NCI-H446 (cell line): ENCODE measurements at regions not wholly inside any gene's neighbourhood (a gene's known extent, or its start where the extent isn't known, plus 50 kb on each side); places are given as distances from the start of the nearest gene placed in this dataset.
"Not testable (repeated sequence)": the region's sequence is repeated elsewhere in the genome, so short reads cannot be mapped to it uniquely, and the experiment has no call there.

ENCODE experiments used
- DNase-seq, 2 experiments: peaks; one replicate each; lab custom pipeline; 2025; lab: John Stamatoyannopoulos, UW

DNA sequence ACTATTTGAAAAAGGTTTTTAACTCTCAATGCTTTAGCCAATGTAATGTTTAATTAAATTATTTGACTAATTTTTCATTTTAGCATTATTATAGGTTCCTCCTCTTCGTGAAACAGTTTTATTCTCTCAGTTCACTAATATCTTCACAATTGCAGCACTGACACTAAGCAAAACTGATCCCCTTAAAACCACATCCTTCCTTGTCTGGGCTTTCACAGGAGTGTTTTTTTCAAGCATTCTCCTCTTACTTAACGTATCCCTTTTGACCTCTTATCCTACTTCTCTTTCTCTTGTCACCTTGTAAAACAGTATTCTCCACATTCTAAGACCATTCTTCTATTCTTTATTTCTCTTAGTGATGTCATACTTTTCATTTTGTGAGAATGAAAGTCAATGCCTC, 112.8 kb downstream of the DSC3 start:
- DNase-seq, result no peak

DNA sequence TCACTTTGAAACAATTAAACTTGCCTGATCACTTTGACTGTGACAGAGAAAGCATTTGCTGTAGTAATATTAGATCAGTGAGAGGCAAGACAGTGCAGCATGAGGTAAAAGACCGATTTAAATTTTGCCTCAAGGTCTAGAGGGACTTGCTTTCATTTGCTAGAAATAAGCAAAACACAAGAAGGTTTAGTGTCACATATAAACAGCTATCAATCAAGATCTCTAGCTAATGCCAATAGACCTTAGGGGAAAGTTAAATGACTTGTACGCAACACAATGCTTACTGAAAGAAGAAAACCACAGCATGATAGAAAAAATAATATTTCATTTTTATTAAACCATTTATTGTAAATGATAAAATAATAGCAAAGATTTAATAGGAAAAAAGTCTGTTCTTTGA, 113.5 kb downstream of the DSC3 start:
- no peak for DNase-seq

DNA sequence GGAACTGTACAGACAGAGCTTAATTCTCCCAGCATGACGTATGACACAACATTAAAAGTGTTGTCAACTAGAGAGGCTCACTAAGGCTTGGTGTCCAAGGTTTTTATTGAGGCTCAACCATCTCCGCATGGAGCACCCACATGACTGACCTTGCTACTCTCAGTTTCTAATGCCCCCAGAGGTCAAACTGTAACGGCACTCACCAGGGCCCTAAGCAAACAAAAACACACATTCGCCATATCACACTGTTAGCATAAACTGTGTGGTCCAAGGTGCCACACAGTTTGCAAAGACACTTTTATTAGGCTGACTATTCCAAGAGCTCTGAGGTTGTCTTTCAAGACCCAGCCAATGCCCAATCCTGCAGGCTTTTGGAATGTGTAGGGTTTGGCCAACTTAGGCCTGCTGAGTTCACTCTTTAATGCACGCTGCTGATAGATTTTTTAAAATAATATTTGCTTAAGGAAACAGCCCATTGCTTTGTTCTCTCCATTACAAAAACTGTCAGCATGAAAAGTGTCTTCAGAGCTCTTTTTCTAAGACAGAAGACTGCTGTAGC, 114.9 kb downstream of the DSC3 start:
- no peak for DNase-seq

DNA sequence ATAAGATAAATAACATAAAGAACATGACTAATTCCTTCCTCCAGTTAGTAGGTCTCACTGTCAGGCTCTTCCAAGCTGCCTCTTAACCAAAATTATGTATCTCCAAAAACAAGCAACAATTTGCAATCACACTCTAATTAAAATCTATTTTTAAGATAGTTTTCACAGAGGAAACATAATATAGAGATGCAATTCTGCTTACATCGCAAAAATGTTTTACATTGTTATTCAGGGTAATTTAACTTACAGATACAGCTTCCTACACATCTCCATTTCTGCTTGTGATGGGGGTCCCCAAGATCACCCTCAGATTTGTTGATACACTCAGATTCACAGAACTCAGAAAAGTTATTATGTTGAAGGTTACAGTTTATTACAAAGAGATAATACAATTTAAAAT, 115.5 kb downstream of the DSC3 start:
- DNase-seq, result no peak

DNA sequence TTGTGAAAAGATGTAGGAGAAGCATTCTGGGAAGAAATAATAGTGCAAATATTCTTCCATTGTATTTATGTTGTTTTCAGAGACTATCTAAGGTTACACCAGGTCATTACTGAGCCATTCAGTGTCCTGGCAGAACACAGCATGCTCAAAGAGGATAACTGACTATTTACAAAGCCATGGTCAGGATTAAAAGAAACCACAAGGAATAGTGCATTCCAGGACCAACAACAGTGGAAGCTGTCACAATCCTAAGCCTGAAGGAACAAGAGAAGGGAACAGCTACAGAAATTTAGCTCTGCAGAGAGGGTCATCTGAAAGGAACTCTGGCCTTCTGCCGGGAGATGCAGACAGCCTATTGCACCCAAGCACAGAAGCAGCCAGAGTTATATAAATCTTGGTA, 116.7 kb downstream of the DSC3 start:
- no peak for DNase-seq

DNA sequence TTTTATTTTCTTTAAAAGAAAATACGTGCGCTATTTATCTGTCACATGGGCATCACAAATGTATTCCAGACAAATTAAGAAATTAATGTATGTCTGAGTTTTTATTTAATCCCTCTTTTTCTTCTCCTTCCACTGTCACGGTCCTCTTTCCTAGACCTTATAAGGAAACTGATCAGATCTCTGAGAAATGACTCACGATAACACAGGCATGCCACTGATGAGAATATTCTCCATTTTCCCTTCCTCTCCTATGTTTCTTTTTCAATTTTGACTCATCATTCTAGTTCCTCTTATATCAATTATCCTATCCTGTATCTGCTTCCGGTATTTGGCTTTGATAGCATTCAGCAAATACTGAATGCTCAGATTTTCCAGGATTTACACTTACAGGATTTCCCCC, 121.8 kb downstream of the DSC3 start:
- no peak for DNase-seq

DNA sequence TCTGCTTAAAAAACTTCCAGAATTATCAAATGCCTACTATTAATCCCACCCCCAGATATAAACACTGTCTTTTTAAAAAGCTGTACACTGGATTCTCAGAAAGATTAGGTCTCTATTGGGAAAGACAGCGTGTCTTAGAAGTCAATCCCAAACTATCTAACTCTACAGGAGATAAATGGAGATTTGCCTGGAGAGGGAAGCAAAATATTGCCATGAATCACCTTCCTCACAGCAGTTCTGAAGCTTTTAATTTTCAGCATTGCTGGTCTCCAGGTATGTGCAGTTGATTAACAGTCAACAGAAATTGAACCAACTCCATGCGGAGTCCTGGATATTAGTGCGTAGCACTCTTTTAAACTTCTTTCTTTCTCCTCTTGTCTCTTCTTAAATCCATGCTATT, 122.2 kb downstream of the DSC3 start:
- DNase-seq, result no peak

DNA sequence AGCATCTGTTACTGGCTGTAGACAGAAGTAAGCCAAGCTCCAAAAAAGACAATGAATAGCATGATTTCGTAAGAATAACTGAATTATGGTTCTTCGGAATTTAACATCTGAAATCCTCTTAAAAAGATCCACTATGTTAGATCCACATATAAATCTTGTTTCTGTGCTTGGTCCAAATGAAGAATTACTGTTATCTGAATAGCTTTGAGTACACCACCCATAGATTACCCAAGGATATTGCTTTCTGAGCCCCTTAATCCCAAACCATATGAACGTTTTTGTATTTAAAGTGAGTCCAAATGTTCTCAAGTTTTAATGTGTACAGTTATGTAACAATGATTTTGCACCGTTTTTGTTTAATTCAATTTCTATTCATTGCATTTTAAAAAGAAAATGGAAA, 124.9 kb downstream of the DSC3 start:
- DNase-seq, result no peak

DNA sequence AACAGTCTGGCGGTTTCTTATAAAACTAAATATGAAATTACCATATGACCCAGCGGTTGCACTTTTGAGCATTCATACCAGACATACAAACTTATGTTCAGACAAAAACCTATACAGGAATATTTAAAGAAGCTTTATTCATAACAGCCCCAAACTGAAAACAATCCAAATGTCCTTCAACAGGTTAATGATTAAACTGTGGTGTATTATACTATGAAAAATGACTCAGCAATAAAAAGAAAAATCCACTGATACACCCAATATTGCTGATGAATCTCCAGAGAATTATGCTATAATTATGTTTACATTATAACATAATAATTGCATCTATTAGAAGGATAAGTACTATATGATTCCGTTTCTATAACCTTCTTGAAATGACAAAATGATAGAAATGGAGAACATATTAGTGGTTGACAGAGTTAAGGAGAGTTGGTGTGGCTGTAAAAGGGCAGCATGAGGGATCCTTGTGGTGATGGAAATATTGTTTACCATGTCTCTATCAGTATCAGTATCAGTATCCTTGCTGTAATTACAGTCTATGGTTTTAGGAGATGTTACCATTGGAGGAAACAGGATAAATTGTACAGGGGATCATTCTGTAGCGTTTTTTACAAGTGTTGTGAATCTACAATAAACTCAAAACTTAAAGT, 127.1 kb downstream of the DSC3 start:
- DNase-seq, result no peak

DNA sequence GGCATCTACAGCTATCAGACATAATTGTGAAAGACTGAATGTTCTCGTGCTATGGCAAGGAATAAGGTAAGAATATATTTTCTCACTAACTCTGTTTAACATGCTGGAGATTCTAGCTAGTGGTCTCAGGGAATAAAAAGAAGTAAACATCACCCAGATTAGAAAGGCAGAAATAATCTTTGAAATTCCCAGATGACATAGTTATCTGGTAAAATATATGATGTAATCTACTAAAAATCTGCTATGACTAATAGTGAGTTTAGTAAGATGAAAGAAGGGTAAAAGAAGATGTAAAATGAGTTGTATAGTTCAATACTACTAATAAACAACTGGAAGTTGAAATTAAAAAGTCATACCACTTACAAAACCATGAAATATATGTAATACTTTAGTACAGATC, 134.2 kb downstream of the DSC3 start:
- no peak for DNase-seq

DNA sequence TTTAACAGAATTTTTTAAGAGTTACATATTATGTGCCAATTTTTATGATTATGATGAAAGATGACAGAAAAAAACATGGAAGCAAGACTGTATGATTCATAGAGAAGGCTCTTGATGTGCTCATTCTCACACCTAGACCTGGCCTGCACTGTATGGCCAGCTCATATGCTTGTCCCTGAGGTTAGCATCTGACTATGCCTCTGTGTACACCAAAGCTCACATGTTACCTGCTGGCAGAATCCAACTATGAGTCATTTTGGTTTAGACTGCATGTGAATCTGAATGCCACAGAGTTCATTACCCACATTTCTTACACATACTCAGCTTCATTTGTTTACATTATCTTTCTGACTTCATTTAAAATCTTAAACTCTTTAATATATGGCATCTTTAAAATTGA, 139.0 kb downstream of the DSC3 start:
- DNase-seq, result no peak

DNA sequence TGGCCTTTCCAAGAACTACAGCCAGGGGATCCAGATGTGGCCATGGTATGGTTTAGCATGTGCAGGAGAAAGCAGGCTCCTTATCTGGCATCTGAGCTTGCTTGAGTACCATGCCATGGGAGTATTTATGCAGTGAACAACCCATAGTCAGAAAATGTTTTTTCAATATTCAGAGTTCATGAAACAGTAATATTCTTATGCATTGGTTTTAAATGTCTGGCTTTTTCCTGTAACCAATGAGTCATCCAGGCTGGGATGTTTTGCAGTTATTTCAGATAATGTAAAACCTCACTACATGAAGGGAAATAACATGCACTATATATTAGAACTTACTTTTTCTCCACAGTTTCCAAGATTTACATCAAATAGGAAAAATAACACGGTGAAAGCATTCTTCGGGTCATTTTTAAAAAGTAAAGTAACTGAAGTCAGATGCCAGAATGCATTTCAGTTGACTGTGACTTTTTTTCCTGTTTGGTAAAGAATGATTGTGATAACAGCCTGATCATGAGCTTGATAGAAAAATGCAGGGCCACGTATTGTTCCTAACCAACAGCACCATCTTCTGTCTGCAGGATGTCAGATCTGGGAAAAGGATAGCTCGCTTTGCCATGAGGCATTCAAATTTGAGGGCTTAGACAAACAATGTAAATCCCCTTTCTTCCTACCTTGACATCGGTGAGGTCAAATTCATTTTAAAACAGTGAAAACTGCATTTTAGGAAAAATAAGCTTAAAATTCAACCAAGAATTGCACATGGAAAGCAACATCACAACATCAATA, 152.8 kb downstream of the DSC3 start:
- peak in 1 of 2 experiments; percentile 7 for DNase-seq

DNA sequence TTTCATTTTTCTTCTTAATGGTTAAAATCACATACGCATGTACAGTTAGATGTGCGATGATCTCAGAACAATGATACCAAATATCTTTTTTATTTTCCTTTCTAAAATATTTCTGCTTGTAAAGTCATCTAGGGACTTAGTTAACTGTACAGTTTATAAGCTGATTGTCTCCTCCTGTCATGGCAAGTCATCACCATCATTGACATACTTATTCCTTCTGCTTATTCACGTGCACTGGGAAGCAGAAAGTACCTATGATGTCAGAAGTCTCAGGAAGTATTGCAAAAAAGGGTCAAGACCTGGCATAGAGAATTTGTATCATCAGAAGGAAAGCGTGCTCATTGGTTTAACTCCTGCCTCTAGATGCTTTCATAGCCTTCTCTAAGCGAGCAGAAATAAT, 154.2 kb downstream of the DSC3 start:
- no peak for DNase-seq

DNA sequence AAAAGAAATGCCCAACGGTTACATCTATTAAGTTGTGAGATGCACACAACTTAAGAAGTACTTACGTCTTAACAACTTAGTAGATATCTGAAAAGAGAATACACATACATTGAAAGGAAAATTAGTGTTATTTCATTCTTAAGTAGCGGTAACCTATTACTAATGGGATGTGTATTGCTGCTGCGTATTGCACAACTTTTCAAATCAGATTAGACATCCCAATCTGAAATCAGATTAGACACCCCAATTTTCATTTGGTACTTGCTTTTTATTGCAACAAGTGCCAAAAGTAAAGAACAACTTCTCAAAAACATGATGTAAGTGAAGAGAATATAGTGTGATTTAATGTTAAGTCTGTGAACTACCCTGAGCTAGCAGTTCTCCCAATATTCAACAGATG, 155.5 kb downstream of the DSC3 start:
- no peak for DNase-seq

DNA sequence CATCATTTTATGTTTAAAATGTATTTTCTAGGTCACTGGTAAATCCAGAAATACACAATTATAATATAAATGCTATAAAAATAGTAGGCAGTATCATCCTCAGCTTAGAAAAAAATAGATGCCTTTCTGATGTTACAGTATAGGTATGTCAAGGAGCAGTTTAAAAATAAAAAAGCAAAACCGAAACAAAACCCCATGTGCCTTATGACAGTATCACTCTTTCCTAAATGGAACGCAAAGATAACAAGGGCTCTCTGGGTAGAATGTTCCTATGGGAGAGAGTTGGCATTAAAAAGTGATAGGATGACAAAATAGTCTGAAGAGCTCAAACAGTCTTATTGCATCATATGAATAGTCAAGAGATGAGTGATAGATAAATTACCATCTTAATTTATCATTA, 172.1 kb downstream of the DSC3 start:
- DNase-seq, result no peak

DNA sequence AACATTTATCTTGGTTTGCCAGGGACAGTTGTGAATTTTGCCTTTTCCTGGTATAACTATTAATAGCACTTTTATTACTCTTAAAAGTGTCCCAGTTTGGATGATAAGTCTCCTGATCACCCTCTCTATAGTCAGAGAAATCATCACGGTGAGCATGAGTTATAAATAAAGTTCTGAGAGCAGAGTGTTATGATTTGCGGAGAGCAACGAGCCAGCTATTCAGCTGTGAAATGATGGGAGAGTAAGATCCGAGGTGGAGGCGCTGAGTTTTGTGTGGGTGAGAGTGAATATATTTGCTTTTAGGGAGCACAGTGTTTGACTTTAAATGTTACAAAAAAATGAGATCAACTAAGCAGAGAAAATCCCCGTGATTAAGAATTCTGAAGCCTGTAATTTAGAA, 179.6 kb downstream of the DSC3 start:
- no peak for DNase-seq

DNA sequence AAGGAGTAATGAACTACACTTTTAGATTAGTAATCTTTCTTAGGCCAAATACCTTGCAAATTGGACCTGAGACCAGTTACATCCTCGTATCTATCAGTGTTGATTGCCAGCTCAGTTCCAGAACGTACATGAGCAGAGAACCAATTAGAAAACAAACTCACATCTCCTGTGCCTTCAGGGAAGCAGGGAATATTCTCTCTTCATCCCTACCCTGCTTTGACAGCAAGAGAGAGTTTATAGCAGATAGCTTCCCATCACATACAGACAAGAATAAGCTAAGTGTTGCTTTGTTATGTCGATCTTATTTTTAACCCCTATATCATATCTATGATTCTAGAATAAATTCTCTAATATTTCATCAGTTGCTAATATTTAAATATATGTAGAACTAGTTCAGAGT, 181.8 kb downstream of the DSC3 start:
- no peak for DNase-seq

DNA sequence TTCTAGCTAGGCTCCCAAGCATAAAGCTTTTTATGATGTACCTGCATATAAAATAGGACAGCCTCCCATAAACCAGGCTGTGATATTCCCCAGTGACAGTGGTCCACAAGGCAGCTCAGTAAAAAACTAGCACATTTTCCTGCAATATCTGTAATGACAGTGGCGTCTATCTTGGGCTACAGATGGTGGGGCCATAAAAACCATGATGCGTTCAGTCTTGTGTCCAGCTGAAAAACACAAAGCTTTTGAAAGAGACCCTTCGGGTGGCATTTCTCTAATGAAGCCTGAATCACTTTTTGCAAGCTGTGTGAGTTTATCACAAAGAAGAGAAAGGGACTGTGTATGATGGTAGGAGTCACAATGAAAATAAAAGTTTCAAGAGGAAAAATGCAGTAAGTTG, 183.5 kb downstream of the DSC3 start:
- no peak for DNase-seq

DNA sequence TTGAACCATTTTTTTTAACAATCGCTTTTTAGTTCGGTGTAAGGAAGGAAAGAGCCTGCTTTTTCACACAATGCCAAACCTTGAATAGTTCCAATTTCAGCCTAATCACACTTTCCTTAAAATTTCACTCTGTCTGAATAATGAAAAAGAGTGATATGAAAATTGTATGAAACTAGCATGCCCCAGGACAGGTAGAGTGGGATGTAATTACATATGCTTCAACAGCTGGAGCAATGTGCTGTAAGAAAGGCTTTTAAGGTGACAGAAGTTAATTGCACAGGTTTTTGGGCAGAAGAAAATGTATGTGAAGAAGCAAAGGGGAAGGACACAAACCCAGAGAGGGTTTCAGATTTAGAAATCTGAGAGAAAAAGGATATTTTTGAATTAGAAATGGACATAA, 184.0 kb downstream of the DSC3 start:
- no peak for DNase-seq

DNA sequence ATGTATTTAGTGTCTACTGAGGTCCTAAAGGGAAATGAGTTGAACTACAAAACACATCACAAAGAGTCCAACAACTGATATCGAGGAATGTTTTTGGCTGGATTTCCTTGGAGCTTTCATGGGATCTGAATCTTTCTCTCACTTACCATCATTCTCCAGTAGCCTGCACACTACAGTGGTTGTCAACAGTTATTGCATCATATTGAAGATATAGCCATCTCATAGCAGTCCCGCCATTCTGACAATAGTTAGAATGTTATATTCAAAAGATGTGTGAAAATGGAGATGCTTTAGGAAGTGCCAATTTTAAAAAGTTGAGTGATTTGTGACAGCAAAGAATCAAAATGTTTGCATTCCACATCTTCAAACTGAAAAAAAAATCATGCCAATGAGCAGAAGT, 186.8 kb downstream of the DSC3 start:
- no peak for DNase-seq

DNA sequence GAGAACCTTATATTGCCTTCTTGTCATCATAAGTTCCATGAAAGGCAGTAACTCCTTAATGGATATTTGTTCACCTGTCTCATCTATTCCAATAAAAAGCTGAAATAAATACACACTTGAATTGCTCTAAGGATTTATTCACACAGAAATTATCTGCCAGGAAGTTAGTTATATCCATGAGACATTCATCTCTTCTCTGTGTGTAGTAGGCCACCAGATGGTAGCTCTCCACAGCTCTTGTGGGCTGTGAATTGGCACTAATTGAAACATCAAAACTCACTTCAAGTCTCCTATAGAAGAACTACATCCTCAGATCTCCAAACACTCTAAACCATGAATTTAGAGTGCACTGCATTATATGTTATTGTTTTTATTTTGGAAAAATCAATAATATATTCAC, 189.6 kb downstream of the DSC3 start:
- DNase-seq, result no peak

DNA sequence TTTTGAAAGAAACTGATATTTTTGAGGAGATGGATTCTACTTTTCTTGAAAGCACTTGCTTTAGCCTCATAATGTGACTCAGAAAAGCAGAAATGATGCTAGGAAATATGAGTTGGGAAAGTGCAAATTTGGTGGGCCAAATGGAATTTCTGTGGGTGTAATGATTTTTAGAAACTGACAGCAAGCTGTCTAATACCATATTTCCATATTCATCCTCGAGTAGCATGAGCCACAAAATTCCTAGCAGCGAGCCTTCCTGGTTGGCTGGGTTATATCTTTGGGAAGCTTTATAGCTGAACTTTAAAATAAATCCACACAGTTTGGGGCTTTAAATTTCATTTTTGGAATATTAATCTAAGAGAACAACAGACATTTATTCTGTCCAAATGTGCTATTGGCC, 190.0 kb downstream of the DSC3 start:
- DNase-seq, result no peak

DNA sequence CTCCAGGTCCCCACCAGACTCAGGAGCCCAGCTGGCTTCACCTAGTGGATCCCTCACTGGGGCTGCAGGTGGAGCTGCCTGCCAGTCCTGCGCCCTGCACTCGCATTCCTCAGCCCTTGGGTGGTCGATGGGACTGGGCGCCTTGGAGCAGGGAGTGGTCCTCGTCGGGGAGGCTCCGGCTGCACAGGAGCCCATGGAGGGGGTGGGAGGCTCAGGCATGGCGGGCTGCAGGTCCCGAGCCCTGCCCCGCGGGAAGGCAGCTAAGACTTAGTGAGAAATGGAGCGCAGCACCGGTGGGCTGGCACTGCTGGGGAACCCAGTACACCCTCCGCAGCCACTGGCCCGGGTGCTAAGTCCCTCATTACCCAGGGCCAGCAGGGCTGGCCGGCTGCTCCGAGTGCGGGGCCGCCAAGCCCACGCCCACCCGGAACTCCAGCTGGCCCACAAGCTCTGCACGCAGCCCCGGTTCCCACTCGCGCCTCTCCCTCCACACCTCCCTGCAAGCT, 203.4 kb downstream of the DSC3 start:
- not testable (repeated sequence) for DNase-seq

DNA sequence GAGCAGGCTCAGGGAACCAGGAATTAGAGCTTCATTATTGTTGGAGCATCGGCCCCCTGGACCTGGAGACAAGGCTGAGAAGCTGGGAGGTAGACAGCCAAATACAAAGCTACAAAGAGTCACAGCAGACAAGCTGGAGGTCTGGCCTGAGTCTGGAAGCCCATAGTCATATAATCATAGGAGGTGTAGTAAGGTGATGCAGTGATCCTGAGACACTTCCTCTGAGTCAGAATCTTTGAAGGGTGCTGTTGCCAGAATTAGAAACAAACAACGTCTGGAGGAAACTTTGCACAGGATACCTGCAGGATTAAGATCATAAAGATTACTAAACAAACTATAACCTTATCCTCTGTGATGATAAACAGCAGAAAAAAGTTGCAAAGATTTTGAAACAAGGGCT, 213.8 kb downstream of the DSC3 start:
- DNase-seq, result no peak
